HG03354 (cell line): ENCODE measurements at regions not wholly inside any gene's neighbourhood (a gene's known extent, or its start where the extent isn't known, plus 50 kb on each side); places are given as distances from the start of the nearest gene placed in this dataset.

Source experiments
- ATAC-seq: cut with Tn5 transposase; IDR thresholded peaks from one replicate; pipeline ENCODE4 v1.9.1; 2021; ENCODE audit warnings: mild to moderate bottlenecking; ENCODE audit not compliant: unreplicated experiment, poor library complexity, severe bottlenecking

GRCh38 chr7:142329062-142329790, 71.4 kb upstream of the PRSS58 start:
- ATAC-seq: no peak

DNA sequence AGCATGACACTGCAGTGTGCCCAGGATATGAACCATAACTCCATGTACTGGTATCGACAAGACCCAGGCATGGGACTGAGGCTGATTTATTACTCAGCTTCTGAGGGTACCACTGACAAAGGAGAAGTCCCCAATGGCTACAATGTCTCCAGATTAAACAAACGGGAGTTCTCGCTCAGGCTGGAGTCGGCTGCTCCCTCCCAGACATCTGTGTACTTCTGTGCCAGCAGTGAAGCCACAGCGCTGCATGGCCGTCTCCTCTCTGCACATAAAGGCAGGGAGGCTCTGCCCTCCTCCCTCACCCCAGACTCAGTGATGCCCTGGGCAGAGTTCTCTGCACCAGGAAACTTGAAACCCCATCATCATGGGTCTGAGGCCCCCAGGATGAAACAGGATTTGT, 70.7 kb upstream of the PRSS58 start:
- ATAC-seq: no peak

DNA sequence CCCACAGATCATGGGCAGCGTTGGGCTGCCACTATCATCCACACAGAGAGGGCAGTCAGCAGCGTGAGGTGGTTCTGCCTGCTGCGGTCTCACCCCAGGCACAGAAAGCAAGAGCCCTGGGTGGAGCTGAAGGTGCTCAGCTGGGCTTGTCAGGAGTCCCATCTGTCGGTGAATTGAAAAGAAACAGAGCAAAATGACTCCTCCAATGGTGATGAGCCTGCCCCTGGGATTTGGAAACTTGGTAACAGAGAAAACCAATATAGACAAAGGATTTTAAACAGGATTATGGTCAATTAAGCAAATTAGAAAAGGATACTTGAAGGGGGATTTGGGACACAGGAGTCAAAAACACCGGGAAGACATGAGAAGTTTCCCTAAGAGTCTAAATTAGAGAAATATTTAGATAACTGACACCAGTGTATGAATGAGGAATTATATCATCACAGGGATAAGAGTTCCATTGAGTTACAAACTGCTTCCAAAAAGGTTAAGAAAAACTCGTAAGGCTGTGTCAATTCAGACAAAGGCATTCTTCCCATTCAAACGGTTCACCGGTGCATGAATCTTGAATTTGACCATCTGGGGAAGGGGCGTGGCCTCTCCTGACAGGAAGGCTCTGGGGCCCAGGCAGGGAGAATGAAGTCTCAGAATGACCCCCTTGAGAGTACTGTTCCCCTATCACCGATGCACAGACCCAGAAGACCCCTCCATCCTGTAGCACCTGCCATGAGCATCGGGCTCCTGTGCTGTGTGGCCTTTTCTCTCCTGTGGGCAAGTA, 70.0 kb upstream of the PRSS58 start:
- ATAC-seq: no peak

DNA sequence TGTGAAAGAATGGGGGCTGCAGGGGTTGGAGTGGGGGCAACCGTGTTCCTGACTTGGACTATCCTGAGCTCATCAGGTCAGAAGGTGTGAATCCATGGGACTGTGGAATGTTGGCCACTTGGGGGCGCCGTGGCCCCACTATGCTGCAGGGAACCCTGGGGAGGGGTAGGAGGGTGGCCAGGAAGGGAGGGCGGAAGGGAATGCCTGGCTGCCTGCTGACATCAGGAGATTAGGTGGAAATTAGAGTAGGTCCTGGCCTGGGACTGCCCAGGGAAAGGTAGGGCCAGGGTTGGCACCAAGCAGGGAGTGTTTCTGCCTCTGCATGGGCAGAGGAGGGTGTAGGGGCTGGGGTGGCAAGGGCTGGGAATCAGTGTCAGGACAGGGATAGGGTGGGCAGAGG, 65.8 kb upstream of the PRSS58 start:
- ATAC-seq: no peak

DNA sequence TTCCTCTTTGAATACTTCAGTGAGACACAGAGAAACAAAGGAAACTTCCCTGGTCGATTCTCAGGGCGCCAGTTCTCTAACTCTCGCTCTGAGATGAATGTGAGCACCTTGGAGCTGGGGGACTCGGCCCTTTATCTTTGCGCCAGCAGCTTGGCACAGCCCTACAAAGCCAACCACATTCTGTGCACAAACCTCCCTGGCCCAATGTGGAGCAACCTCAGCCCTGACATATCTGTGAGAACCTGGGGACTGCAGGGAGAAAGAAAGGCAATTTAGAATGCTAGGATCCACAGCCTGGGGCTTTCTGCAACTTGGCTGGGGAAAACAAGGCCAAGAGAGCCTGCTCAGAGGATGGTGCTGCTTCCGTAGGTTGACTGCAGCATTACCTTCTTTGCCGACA, 63.5 kb upstream of the PRSS58 start:
- no peak for ATAC-seq

DNA sequence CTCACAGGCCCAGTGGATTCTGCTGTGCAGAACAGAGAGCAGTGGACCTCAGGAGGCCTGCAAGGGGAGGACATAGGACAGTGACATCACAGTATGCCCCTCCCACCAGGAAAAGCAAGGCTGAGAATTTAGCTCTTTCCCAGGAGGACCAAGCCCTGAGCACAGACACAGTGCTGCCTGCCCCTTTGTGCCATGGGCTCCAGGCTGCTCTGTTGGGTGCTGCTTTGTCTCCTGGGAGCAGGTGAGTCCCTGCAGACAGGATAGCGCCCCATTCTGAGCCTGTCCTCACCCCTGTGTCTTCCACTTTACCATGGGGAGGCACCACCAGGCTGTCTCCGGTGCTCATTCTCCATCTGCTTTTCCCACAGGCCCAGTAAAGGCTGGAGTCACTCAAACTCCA, 63.0 kb upstream of the PRSS58 start:
- no peak for ATAC-seq

- no peak for ATAC-seq
These were observed 62.1 kb upstream of the PRSS58 start for GRCh38 chr7:142319970-142320369.

DNA sequence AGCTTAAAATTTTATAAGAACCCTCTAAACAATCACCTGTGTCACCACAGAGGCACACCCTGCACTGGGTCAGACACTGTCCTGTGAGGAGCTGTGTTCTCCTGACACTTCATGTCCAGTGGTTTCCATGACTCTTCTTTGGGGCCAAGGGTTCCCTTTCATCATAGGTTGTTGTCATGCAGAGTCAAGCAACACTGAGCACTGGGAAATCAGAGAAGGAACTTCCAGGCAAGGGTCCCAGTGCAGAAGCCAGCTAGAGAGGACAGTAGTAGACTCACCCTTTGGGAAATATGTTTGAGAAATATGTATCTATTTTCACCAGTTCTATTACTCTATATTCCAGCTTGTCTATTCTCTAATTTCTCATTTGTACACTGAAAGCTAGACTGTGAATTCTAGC, 56.4 kb upstream of the PRSS58 start:
- ATAC-seq: no peak

DNA sequence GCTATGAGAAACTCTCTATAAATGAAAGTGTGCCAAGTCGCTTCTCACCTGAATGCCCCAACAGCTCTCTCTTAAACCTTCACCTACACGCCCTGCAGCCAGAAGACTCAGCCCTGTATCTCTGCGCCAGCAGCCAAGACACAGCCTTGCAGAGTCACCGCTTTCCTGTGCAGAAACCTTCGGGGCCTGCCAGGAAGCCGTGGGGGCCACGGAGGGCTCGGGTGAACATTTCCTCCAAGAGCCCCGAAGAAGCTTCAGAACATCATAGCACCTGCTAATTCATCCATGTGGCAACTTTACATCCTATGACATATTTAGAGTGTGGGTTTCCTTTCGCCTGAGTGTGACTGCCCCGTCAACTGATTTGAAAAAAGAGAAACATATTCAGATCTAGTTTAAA, 55.7 kb upstream of the PRSS58 start:
- no peak for ATAC-seq

DNA sequence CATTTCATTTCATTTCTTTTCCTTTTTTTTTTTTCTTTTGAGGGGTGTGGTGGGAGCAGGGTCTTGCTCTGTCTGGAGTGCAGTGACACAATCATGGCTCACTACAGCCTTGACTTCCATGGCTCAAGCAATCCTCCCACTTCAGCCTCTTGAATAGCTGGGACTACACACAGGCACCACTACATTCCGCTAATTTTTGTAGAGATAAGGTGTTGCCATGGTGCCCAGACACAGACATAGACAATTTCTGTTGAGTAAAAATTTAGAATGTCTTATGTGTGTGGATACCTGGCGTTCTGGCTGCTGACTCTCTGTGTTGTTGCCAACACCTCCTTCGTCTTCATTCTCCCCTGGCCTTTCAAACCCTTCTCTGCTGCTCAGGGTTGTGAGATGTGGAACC, 54.0 kb upstream of the PRSS58 start:
- ATAC-seq: no peak

- no peak for ATAC-seq
These were observed 51.1 kb upstream of the PRSS58 start for GRCh38 chr7:142308918-142309317.

DNA sequence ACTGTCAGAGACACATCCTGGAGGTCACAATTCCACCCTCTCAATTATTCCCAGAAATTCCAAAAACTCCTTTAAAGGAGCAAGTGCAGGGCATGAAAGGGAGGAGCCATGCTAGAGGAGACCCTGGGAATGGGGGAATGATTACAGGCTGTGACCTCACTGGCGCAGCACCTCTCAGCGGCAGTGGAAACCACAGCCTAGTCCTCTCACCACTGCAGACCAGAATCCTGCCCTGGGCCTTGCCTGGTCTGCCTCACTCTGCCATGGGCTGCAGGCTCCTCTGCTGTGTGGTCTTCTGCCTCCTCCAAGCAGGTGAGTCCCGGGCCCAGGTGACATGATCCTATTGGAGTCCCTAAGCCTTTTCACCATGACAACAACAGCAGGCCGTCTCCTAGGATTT, 50.5 kb upstream of the PRSS58 start:
- no peak for ATAC-seq
